ENCODE measurements at regions not wholly inside any gene's neighbourhood (a gene's known extent, or its start where the extent isn't known, plus 50 kb on each side); places are given as distances from the start of the nearest gene placed in this dataset.
A peak's percentile ranks its signal among the peaks of the same experiment; 100 is the strongest.

GRCh38 chr6:142684371-142684770 is 260.6 kb downstream of the HIVEP2 start:
- Histone ChIP-seq H3K27ac (ENCODE audit: low read depth in 1 of 3, low read length in 2 of 3) (no peak overlapping the region), H3K4me1 (ENCODE audit: control insufficient read depth in 3 of 3, insufficient read depth in 2 of 3, low read depth in 1 of 3, low read length in 2 of 3) (no peaks in the 10 kb centered on the region), H3K36me3 (ENCODE audit: control insufficient read depth in 3 of 3, insufficient read depth in 2 of 3, low read depth in 1 of 3, low read length in 3 of 3) (no peaks in the 10 kb centered on the region), H3K9me3 (ENCODE audit: control insufficient read depth in 2 of 2, insufficient read depth in 1 of 2, low read depth in 1 of 2, low read length in 1 of 2) (no peaks in the 10 kb centered on the region), H3K4me3 (ENCODE audit: low read depth in 1 of 3, low read length in 3 of 3) (no peak overlapping the region), H3K27me3 (ENCODE audit: control insufficient read depth in 3 of 3, insufficient read depth in 3 of 3, low read length in 3 of 3) (no peaks in the 10 kb centered on the region)
- DNase-seq (no peak), FAIRE-seq (no peak)
- WGBS, 3 donors = 99 to 100% (median 100%) methylated on average over 1 of the region's 1 CpG

- 71 to 89% (median 72%) methylated on average over 4 of the region's 4 CpGs for WGBS, 3 donors
- DNase-seq = no peak
Measured at GRCh38 chr6:142685852-142686506, 259.0 kb downstream of the HIVEP2 start.

GRCh38 chr6:142686507-142686887 is 258.5 kb downstream of the HIVEP2 start:
- 55 to 73% (median 71%) methylated on average over 2 of the region's 2 CpGs for WGBS, 3 donors
- Histone ChIP-seq H3K27ac (ENCODE audit: low read depth in 1 of 3, low read length in 2 of 3) (no peak overlapping the region), H3K4me3 (ENCODE audit: low read depth in 1 of 3, low read length in 3 of 3) (no peak overlapping the region), H3K27me3 (ENCODE audit: control insufficient read depth in 3 of 3, insufficient read depth in 3 of 3, low read length in 3 of 3) (no peaks in the 10 kb centered on the region), H3K9me3 (ENCODE audit: control insufficient read depth in 2 of 2, insufficient read depth in 1 of 2, low read depth in 1 of 2, low read length in 1 of 2) (no peaks in the 10 kb centered on the region), H3K36me3 (ENCODE audit: control insufficient read depth in 3 of 3, insufficient read depth in 2 of 3, low read depth in 1 of 3, low read length in 3 of 3) (no peaks in the 10 kb centered on the region), H3K4me1 (ENCODE audit: control insufficient read depth in 3 of 3, insufficient read depth in 2 of 3, low read depth in 1 of 3, low read length in 2 of 3) (no peaks in the 10 kb centered on the region)
- FAIRE-seq (no peak), DNase-seq (no peak)

More at GRCh38 chr6:142685852-142686506, 259.0 kb downstream of the HIVEP2 start:
- no peaks in the 10 kb centered on the region for H3K4me1 ChIP-seq (ENCODE audit: control insufficient read depth in 3 of 3, insufficient read depth in 2 of 3, low read depth in 1 of 3, low read length in 2 of 3)
- H3K27ac ChIP-seq (ENCODE audit: low read depth in 1 of 3, low read length in 2 of 3) = no peak overlapping the region
- H3K9me3 ChIP-seq (ENCODE audit: control insufficient read depth in 2 of 2, insufficient read depth in 1 of 2, low read depth in 1 of 2, low read length in 1 of 2) = no peaks in the 10 kb centered on the region
- no peak for FAIRE-seq
- H3K36me3 ChIP-seq (ENCODE audit: control insufficient read depth in 3 of 3, insufficient read depth in 2 of 3, low read depth in 1 of 3, low read length in 3 of 3) = no peaks in the 10 kb centered on the region
- H3K27me3 ChIP-seq (ENCODE audit: control insufficient read depth in 3 of 3, insufficient read depth in 3 of 3, low read length in 3 of 3) = no peaks in the 10 kb centered on the region
- no peak overlapping the region for H3K4me3 ChIP-seq (ENCODE audit: low read depth in 1 of 3, low read length in 3 of 3)

- no peak overlapping the region for H3K27ac ChIP-seq (ENCODE audit: low read depth in 1 of 3, low read length in 2 of 3)
- no peak overlapping the region for H3K4me3 ChIP-seq (ENCODE audit: low read depth in 1 of 3, low read length in 3 of 3)
- no peaks in the 10 kb centered on the region for H3K27me3 ChIP-seq (ENCODE audit: control insufficient read depth in 3 of 3, insufficient read depth in 3 of 3, low read length in 3 of 3)
- WGBS, 3 donors = 22 to 29% (median 27%) methylated on average over 11 of the region's 11 CpGs
- no peaks in the 10 kb centered on the region for H3K36me3 ChIP-seq (ENCODE audit: control insufficient read depth in 3 of 3, insufficient read depth in 2 of 3, low read depth in 1 of 3, low read length in 3 of 3)
- H3K4me1 ChIP-seq (ENCODE audit: control insufficient read depth in 3 of 3, insufficient read depth in 2 of 3, low read depth in 1 of 3, low read length in 2 of 3) = peaks cover 0 to 4% (median 0%) of the 10 kb centered on the region in 3 donors
- no peaks in the 10 kb centered on the region for H3K9me3 ChIP-seq (ENCODE audit: control insufficient read depth in 2 of 2, insufficient read depth in 1 of 2, low read depth in 1 of 2, low read length in 1 of 2)
- peak; percentile 55 to 65 for DNase-seq
- FAIRE-seq = no peak
Measured at GRCh38 chr6:142692942-142693341, 252.0 kb downstream of the HIVEP2 start.

- FAIRE-seq = no peak
- 69 to 79% (median 72%) methylated on average over 4 of the region's 4 CpGs for WGBS, 3 donors
Measured at GRCh38 chr6:142693441-142693840, 251.5 kb downstream of the HIVEP2 start.

GRCh38 chr6:142694054-142694453 is 250.9 kb downstream of the HIVEP2 start:
- Histone ChIP-seq H3K27me3 (ENCODE audit: control insufficient read depth in 3 of 3, insufficient read depth in 3 of 3, low read length in 3 of 3) (no peaks in the 10 kb centered on the region), H3K4me3 (ENCODE audit: low read depth in 1 of 3, low read length in 3 of 3) (no peak overlapping the region), H3K27ac (ENCODE audit: low read depth in 1 of 3, low read length in 2 of 3) (no peak overlapping the region), H3K9me3 (ENCODE audit: control insufficient read depth in 2 of 2, insufficient read depth in 1 of 2, low read depth in 1 of 2, low read length in 1 of 2) (no peaks in the 10 kb centered on the region), H3K36me3 (ENCODE audit: control insufficient read depth in 3 of 3, insufficient read depth in 2 of 3, low read depth in 1 of 3, low read length in 3 of 3) (no peaks in the 10 kb centered on the region), H3K4me1 (ENCODE audit: control insufficient read depth in 3 of 3, insufficient read depth in 2 of 3, low read depth in 1 of 3, low read length in 2 of 3) (peaks cover 0 to 4% (median 0%) of the 10 kb centered on the region in 3 donors)
- DNase-seq (no peak), FAIRE-seq (no peak)
- WGBS, 3 donors = 77 to 81% (median 79%) methylated on average over 2 of the region's 2 CpGs

More at GRCh38 chr6:142693441-142693840, 251.5 kb downstream of the HIVEP2 start:
- DNase-seq = peak; percentile 19 to 32
- H3K9me3 ChIP-seq (ENCODE audit: control insufficient read depth in 2 of 2, insufficient read depth in 1 of 2, low read depth in 1 of 2, low read length in 1 of 2) = no peaks in the 10 kb centered on the region
- no peak overlapping the region for H3K4me3 ChIP-seq (ENCODE audit: low read depth in 1 of 3, low read length in 3 of 3)
- H3K27me3 ChIP-seq (ENCODE audit: control insufficient read depth in 3 of 3, insufficient read depth in 3 of 3, low read length in 3 of 3) = no peaks in the 10 kb centered on the region
- H3K27ac ChIP-seq (ENCODE audit: low read depth in 1 of 3, low read length in 2 of 3) = no peak overlapping the region
- peaks cover 0 to 4% (median 0%) of the 10 kb centered on the region in 3 donors for H3K4me1 ChIP-seq (ENCODE audit: control insufficient read depth in 3 of 3, insufficient read depth in 2 of 3, low read depth in 1 of 3, low read length in 2 of 3)
- no peaks in the 10 kb centered on the region for H3K36me3 ChIP-seq (ENCODE audit: control insufficient read depth in 3 of 3, insufficient read depth in 2 of 3, low read depth in 1 of 3, low read length in 3 of 3)

- DNase-seq = peak in 1 of 2 donors; percentile 14
- Histone ChIP-seq H3K27ac (ENCODE audit: low read depth in 1 of 3, low read length in 2 of 3) (no peak overlapping the region), H3K4me1 (ENCODE audit: control insufficient read depth in 3 of 3, insufficient read depth in 2 of 3, low read depth in 1 of 3, low read length in 2 of 3) (peaks cover 0 to 4% (median 0%) of the 10 kb centered on the region in 3 donors), H3K36me3 (ENCODE audit: control insufficient read depth in 3 of 3, insufficient read depth in 2 of 3, low read depth in 1 of 3, low read length in 3 of 3) (no peaks in the 10 kb centered on the region), H3K27me3 (ENCODE audit: control insufficient read depth in 3 of 3, insufficient read depth in 3 of 3, low read length in 3 of 3) (no peaks in the 10 kb centered on the region), H3K4me3 (ENCODE audit: low read depth in 1 of 3, low read length in 3 of 3) (no peak overlapping the region), H3K9me3 (ENCODE audit: control insufficient read depth in 2 of 2, insufficient read depth in 1 of 2, low read depth in 1 of 2, low read length in 1 of 2) (no peaks in the 10 kb centered on the region)
- WGBS, 3 donors = 61 to 75% (median 73%) methylated on average over 3 of the region's 3 CpGs
- FAIRE-seq = no peak
Measured at GRCh38 chr6:142695016-142695415, 250.0 kb downstream of the HIVEP2 start.

GRCh38 chr6:142696123-142697000 is 248.6 kb downstream of the HIVEP2 start:
- 49 to 64% (median 62%) methylated on average over 12 of the region's 12 CpGs for WGBS, 3 donors
- DNase-seq = peak in 1 of 2 donors; percentile 17
- H3K27ac ChIP-seq (ENCODE audit: low read depth in 1 of 3, low read length in 2 of 3) = no peak overlapping the region
- no peaks in the 10 kb centered on the region for H3K27me3 ChIP-seq (ENCODE audit: control insufficient read depth in 3 of 3, insufficient read depth in 3 of 3, low read length in 3 of 3)
- H3K4me1 ChIP-seq (ENCODE audit: control insufficient read depth in 3 of 3, insufficient read depth in 2 of 3, low read depth in 1 of 3, low read length in 2 of 3) = peaks cover 0 to 4% (median 0%) of the 10 kb centered on the region in 3 donors
- no peaks in the 10 kb centered on the region for H3K36me3 ChIP-seq (ENCODE audit: control insufficient read depth in 3 of 3, insufficient read depth in 2 of 3, low read depth in 1 of 3, low read length in 3 of 3)
- no peaks in the 10 kb centered on the region for H3K9me3 ChIP-seq (ENCODE audit: control insufficient read depth in 2 of 2, insufficient read depth in 1 of 2, low read depth in 1 of 2, low read length in 1 of 2)
- FAIRE-seq = no peak
- H3K4me3 ChIP-seq (ENCODE audit: low read depth in 1 of 3, low read length in 3 of 3) = no peak overlapping the region
